ENCODE measurements at regions not wholly inside any gene's neighbourhood (a gene's known extent, or its start where the extent isn't known, plus 50 kb on each side); places are given as distances from the start of the nearest gene placed in this dataset.
"Not testable (repeated sequence)": the region's sequence is repeated elsewhere in the genome, so short reads cannot be mapped to it uniquely, and the experiment has no call there.

GRCh38 chr5:110294281-110294680 is 432.2 kb downstream of the TMEM232 start:
- 97 to 99% methylated on average over 3 of the region's 3 CpGs for WGBS, 2 experiments
- H3K9me3 ChIP-seq (ENCODE audit: control insufficient read depth, low read length): no peaks in the 10 kb centered on the region
- no peaks in the 10 kb centered on the region for H3K4me1 ChIP-seq (ENCODE audit: control insufficient read depth, insufficient read depth, low read length)
- H3K4me3 ChIP-seq (ENCODE audit: insufficient read depth, low read depth, low read length): no peak overlapping the region
- no peak overlapping the region for H3K27ac ChIP-seq (ENCODE audit: insufficient read depth, low read depth, low read length, poor library complexity, severe bottlenecking)
- no peaks in the 10 kb centered on the region for H3K36me3 ChIP-seq (ENCODE audit: control insufficient read depth, insufficient read depth, low read length)
- H3K27me3 ChIP-seq (ENCODE audit: control insufficient read depth, insufficient read depth, low read length, poor library complexity, severe bottlenecking): no peaks in the 10 kb centered on the region

- no peaks in the 10 kb centered on the region for H3K4me1 ChIP-seq (ENCODE audit: control insufficient read depth, insufficient read depth, low read length)
- no peaks in the 10 kb centered on the region for H3K27me3 ChIP-seq (ENCODE audit: control insufficient read depth, insufficient read depth, low read length, poor library complexity, severe bottlenecking)
- H3K36me3 ChIP-seq (ENCODE audit: control insufficient read depth, insufficient read depth, low read length): no peaks in the 10 kb centered on the region
- no peaks in the 10 kb centered on the region for H3K9me3 ChIP-seq (ENCODE audit: control insufficient read depth, low read length)
- 88 to 100% methylated on average over 2 to 3 of the region's 3 CpGs for WGBS, 2 experiments
- no peak overlapping the region for H3K4me3 ChIP-seq (ENCODE audit: insufficient read depth, low read depth, low read length)
- H3K27ac ChIP-seq (ENCODE audit: insufficient read depth, low read depth, low read length, poor library complexity, severe bottlenecking): no peak overlapping the region
Observed at GRCh38 chr5:110297152-110297670, 429.3 kb downstream of the TMEM232 start.

- no peak overlapping the region for H3K4me3 ChIP-seq (ENCODE audit: insufficient read depth, low read depth, low read length)
- peaks cover 6% of the 10 kb centered on the region for H3K36me3 ChIP-seq (ENCODE audit: control insufficient read depth, insufficient read depth, low read length)
- H3K27ac ChIP-seq (ENCODE audit: insufficient read depth, low read depth, low read length, poor library complexity, severe bottlenecking): no peak overlapping the region
- no peaks in the 10 kb centered on the region for H3K9me3 ChIP-seq (ENCODE audit: control insufficient read depth, low read length)
- WGBS, 2 experiments: 94 to 95% methylated on average over 1 of the region's 1 CpG
- no peaks in the 10 kb centered on the region for H3K27me3 ChIP-seq (ENCODE audit: control insufficient read depth, insufficient read depth, low read length, poor library complexity, severe bottlenecking)
- no peaks in the 10 kb centered on the region for H3K4me1 ChIP-seq (ENCODE audit: control insufficient read depth, insufficient read depth, low read length)
Observed at GRCh38 chr5:110304176-110304575, 422.3 kb downstream of the TMEM232 start.

- no peak overlapping the region for H3K27ac ChIP-seq (ENCODE audit: insufficient read depth, low read depth, low read length, poor library complexity, severe bottlenecking)
- H3K27me3 ChIP-seq (ENCODE audit: control insufficient read depth, insufficient read depth, low read length, poor library complexity, severe bottlenecking): no peaks in the 10 kb centered on the region
- peaks cover 6% of the 10 kb centered on the region for H3K36me3 ChIP-seq (ENCODE audit: control insufficient read depth, insufficient read depth, low read length)
- WGBS, 2 experiments: 91 to 97% methylated on average over 2 of the region's 2 CpGs
- H3K4me1 ChIP-seq (ENCODE audit: control insufficient read depth, insufficient read depth, low read length): no peaks in the 10 kb centered on the region
- H3K9me3 ChIP-seq (ENCODE audit: control insufficient read depth, low read length): no peaks in the 10 kb centered on the region
- no peak overlapping the region for H3K4me3 ChIP-seq (ENCODE audit: insufficient read depth, low read depth, low read length)
Observed at GRCh38 chr5:110306650-110307049, 419.8 kb downstream of the TMEM232 start.

- WGBS, 2 experiments: 89 to 92% methylated on average over 1 of the region's 1 CpG
- H3K4me1 ChIP-seq (ENCODE audit: control insufficient read depth, insufficient read depth, low read length): no peaks in the 10 kb centered on the region
- H3K27me3 ChIP-seq (ENCODE audit: control insufficient read depth, insufficient read depth, low read length, poor library complexity, severe bottlenecking): no peaks in the 10 kb centered on the region
Observed at GRCh38 chr5:110309222-110309621, 417.2 kb downstream of the TMEM232 start.

GRCh38 chr5:110316566-110316965 is 409.9 kb downstream of the TMEM232 start:
- H3K4me1 ChIP-seq (ENCODE audit: control insufficient read depth, insufficient read depth, low read length); H3K4me3 ChIP-seq (ENCODE audit: insufficient read depth, low read depth, low read length); H3K27ac ChIP-seq (ENCODE audit: insufficient read depth, low read depth, low read length, poor library complexity, severe bottlenecking); H3K9me3 ChIP-seq (ENCODE audit: control insufficient read depth, low read length); H3K27me3 ChIP-seq (ENCODE audit: control insufficient read depth, insufficient read depth, low read length, poor library complexity, severe bottlenecking); H3K36me3 ChIP-seq (ENCODE audit: control insufficient read depth, insufficient read depth, low read length): not testable (repeated sequence)
- WGBS, 2 experiments: 60 to 65% methylated on average over 3 of the region's 3 CpGs

More at GRCh38 chr5:110309222-110309621, 417.2 kb downstream of the TMEM232 start:
- Histone ChIP-seq H3K36me3 (ENCODE audit: control insufficient read depth, insufficient read depth, low read length) (peaks cover 6% of the 10 kb centered on the region), H3K9me3 (ENCODE audit: control insufficient read depth, low read length) (no peaks in the 10 kb centered on the region), H3K4me3 (ENCODE audit: insufficient read depth, low read depth, low read length) (no peak overlapping the region), H3K27ac (ENCODE audit: insufficient read depth, low read depth, low read length, poor library complexity, severe bottlenecking) (no peak overlapping the region)

GRCh38 chr5:110321117-110321516 is 405.4 kb downstream of the TMEM232 start:
- no peaks in the 10 kb centered on the region for H3K9me3 ChIP-seq (ENCODE audit: control insufficient read depth, low read length)
- H3K27me3 ChIP-seq (ENCODE audit: control insufficient read depth, insufficient read depth, low read length, poor library complexity, severe bottlenecking): no peaks in the 10 kb centered on the region
- 93 to 100% methylated on average over 1 of the region's 1 CpG for WGBS, 2 experiments
- H3K4me3 ChIP-seq (ENCODE audit: insufficient read depth, low read depth, low read length): no peak overlapping the region
- no peak overlapping the region for H3K27ac ChIP-seq (ENCODE audit: insufficient read depth, low read depth, low read length, poor library complexity, severe bottlenecking)
- H3K36me3 ChIP-seq (ENCODE audit: control insufficient read depth, insufficient read depth, low read length): no peaks in the 10 kb centered on the region
- no peaks in the 10 kb centered on the region for H3K4me1 ChIP-seq (ENCODE audit: control insufficient read depth, insufficient read depth, low read length)

GRCh38 chr5:110323357-110323756 is 403.1 kb downstream of the TMEM232 start:
- Histone ChIP-seq H3K27me3 (ENCODE audit: control insufficient read depth, insufficient read depth, low read length, poor library complexity, severe bottlenecking) (no peaks in the 10 kb centered on the region), H3K4me3 (ENCODE audit: insufficient read depth, low read depth, low read length) (no peak overlapping the region), H3K4me1 (ENCODE audit: control insufficient read depth, insufficient read depth, low read length) (no peaks in the 10 kb centered on the region), H3K36me3 (ENCODE audit: control insufficient read depth, insufficient read depth, low read length) (no peaks in the 10 kb centered on the region), H3K9me3 (ENCODE audit: control insufficient read depth, low read length) (no peaks in the 10 kb centered on the region), H3K27ac (ENCODE audit: insufficient read depth, low read depth, low read length, poor library complexity, severe bottlenecking) (no peak overlapping the region)
- 89 to 97% methylated on average over 1 of the region's 1 CpG for WGBS, 2 experiments

- H3K36me3 ChIP-seq (ENCODE audit: control insufficient read depth, insufficient read depth, low read length): no peaks in the 10 kb centered on the region
- no peaks in the 10 kb centered on the region for H3K4me1 ChIP-seq (ENCODE audit: control insufficient read depth, insufficient read depth, low read length)
- no peaks in the 10 kb centered on the region for H3K9me3 ChIP-seq (ENCODE audit: control insufficient read depth, low read length)
- no peak overlapping the region for H3K4me3 ChIP-seq (ENCODE audit: insufficient read depth, low read depth, low read length)
- no peaks in the 10 kb centered on the region for H3K27me3 ChIP-seq (ENCODE audit: control insufficient read depth, insufficient read depth, low read length, poor library complexity, severe bottlenecking)
- H3K27ac ChIP-seq (ENCODE audit: insufficient read depth, low read depth, low read length, poor library complexity, severe bottlenecking): no peak overlapping the region
Observed at GRCh38 chr5:110323832-110324231, 402.6 kb downstream of the TMEM232 start.

- Histone ChIP-seq H3K4me3 (ENCODE audit: insufficient read depth, low read depth, low read length) (no peak overlapping the region), H3K27me3 (ENCODE audit: control insufficient read depth, insufficient read depth, low read length, poor library complexity, severe bottlenecking) (no peaks in the 10 kb centered on the region), H3K4me1 (ENCODE audit: control insufficient read depth, insufficient read depth, low read length) (no peaks in the 10 kb centered on the region), H3K27ac (ENCODE audit: insufficient read depth, low read depth, low read length, poor library complexity, severe bottlenecking) (no peak overlapping the region), H3K36me3 (ENCODE audit: control insufficient read depth, insufficient read depth, low read length) (no peaks in the 10 kb centered on the region), H3K9me3 (ENCODE audit: control insufficient read depth, low read length) (no peaks in the 10 kb centered on the region)
- WGBS, 2 experiments: 80 to 100% methylated on average over 1 of the region's 1 CpG
Observed at GRCh38 chr5:110324876-110325275, 401.6 kb downstream of the TMEM232 start.

GRCh38 chr5:110329955-110330525 is 396.4 kb downstream of the TMEM232 start:
- Histone ChIP-seq H3K4me1 (ENCODE audit: control insufficient read depth, insufficient read depth, low read length) (no peaks in the 10 kb centered on the region), H3K9me3 (ENCODE audit: control insufficient read depth, low read length) (no peaks in the 10 kb centered on the region)
- 88 to 94% methylated on average over 5 of the region's 5 CpGs for WGBS, 2 experiments

More at GRCh38 chr5:110329955-110330525, 396.4 kb downstream of the TMEM232 start:
- no peak overlapping the region for H3K27ac ChIP-seq (ENCODE audit: insufficient read depth, low read depth, low read length, poor library complexity, severe bottlenecking)
- H3K36me3 ChIP-seq (ENCODE audit: control insufficient read depth, insufficient read depth, low read length): no peaks in the 10 kb centered on the region
- no peak overlapping the region for H3K4me3 ChIP-seq (ENCODE audit: insufficient read depth, low read depth, low read length)
- H3K27me3 ChIP-seq (ENCODE audit: control insufficient read depth, insufficient read depth, low read length, poor library complexity, severe bottlenecking): no peaks in the 10 kb centered on the region
